Daoy (cell line): ENCODE measurements at regions not wholly inside any gene's neighbourhood (a gene's known extent, or its start where the extent isn't known, plus 50 kb on each side); places are given as distances from the start of the nearest gene placed in this dataset.

Experiments
- DNase-seq: peaks from one replicate; pipeline ENCODE4 v3.0.0-alpha.2; 2015; ENCODE audit warnings: low read depth

DNA sequence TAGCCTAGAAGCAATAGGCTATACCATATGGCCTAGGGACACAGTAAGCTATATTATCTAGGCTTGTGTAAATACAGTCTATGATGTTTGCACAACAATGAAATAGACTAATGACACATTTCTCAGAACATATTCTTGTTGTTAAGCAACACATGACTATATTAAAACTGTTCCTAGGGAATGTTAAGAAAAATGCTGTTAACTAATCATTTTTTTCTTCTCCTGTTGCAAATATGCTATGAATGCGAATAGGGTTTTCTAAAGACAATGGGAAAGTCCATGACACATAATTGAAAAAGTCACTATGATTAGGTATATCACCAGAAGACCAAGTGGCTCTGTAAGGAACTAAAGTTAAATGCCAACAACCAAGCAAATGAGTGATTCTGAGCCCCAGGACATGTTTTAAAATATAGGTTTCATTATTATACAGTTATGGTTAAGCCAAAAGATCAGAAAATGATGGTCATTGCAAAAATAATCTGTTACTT, 454.0 kb upstream of the SORCS1 start:
- DNase-seq, result no peak

- no peak for DNase-seq
These were observed 452.2 kb upstream of the SORCS1 start for GRCh38 chr10:107616463-107617410.

DNA sequence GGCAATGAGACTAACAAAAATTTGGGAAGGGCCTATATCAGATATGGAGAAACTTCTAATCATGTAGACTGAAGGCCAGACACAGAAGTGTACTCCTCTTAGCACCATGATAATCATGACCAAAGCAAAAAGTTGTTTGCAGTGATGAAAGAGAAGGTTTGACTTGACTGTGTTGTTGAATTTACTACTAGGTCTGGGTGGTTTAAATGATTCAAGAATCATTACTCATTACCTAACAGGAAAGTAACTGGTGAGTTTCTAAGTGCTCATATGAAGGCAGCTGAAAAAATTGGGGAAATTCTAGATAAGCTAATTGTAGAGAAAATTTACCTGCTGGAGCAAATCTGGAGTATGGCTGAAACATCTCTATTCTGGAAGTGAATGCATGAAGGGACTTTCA, 451.5 kb upstream of the SORCS1 start:
- no peak for DNase-seq

DNA sequence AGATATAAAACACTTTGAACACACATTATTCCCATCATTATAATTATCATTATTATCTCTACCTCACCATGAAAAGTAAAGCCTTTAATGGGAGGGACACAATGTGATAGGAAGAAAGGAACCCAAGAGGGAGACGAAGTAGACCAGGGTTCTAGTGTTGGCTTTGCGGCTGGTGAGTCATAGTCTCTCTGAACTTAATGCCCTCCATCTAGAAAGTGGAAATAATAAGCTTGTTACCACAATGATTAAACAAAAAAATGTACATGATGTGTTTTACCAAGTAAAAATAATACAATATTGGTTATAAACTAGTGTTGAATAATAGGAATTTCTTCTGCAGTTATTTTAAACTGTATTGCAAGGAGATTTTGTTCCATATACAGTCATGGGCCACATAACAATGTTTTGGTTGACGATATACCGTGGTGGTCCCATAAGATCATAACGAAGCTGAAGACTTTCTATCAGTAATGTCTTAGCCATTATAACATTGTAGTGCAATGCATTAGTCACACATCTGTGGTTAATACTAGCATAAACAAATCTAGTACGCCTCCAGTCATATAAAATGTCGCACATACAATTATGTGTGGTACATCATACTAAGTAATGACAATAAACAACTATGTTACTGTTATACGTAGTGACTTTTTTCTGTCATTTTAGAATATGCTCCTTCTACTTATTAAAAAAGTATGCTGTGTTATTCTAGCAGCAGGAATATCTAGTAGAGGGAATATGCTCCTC, 450.6 kb upstream of the SORCS1 start:
- DNase-seq, result no peak

- no peak for DNase-seq
These were observed 446.6 kb upstream of the SORCS1 start for GRCh38 chr10:107611115-107611514.

GRCh38 chr10:107589081-107589480, 424.6 kb upstream of the SORCS1 start:
- DNase-seq, result no peak

GRCh38 chr10:107585630-107586029, 421.1 kb upstream of the SORCS1 start:
- DNase-seq, result no peak

DNA sequence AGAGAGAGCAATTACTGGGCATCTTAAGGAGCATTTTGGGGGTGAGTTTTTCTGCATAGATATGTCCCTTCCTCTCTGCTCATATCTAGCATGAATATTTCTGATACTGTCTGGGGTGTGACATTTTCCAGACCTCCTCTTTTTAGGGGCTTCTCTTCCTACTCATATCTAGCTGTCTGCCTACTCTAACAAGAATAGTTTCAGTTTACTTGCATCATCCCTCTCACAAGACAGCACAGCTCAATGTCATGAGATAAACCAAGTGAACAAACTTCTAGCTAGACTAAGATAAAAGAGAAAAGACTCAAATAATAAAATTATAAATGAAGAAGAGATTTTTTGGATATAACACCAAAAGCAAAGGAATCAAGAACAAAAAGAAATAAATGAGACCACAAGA, 419.5 kb upstream of the SORCS1 start:
- DNase-seq, result no peak

- no peak for DNase-seq
These were observed 415.5 kb upstream of the SORCS1 start for GRCh38 chr10:107579970-107580369.

DNA sequence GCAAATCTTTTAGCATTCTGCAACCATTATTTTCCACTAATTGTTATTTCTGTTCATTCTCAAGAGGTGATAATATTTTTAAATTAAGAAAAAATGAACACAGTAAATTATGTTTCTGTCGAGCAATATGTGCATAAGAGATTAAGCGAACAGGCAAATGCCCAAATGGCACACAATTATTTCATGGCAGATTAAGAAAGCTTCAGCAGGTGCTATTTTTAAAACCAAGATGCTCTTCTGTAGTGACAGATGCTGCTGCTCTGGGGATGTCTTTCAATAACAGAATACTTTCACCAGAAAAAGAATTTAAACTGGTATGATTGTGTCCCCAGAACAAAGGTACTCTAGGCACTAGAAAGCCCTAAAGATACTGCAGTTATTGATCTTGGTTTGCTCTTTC, 412.7 kb upstream of the SORCS1 start:
- DNase-seq, result no peak

DNA sequence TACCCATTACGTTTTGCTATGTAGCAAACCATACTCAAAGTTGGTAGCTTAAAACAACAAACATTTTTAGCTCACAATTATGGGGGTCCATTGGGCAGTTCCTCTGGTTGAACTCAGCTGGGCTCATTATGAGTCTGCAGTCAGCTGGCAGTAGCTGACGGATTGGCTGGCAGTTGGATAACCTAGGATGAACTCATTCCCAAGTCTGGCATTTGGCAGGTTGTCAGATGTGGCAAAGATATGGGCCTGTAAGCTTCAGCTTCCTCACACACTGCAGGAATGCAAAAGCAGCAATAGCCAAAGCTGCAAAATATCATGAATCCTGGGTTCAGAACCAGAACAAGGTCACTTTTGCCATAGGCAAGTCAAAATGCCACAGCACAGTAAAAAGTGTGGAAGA, 412.2 kb upstream of the SORCS1 start:
- DNase-seq, result no peak

DNA sequence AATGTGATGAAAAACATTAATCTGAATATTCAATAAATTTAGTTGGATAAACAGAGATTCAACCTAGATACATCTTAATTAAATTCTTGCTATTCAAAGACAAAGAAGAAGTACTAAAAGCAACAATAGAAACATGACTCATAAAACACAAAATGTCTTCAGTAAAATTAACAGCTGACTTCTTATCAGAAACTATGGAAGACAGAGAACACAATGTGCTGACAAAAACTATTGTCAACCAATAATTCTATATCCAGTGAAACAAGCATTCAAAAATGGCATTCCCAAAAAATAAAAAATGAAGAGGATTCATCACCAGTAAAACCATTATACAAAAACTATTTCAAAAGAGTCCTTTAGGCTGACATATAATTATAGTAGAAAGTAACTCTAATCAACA, 400.5 kb upstream of the SORCS1 start:
- no peak for DNase-seq

- no peak for DNase-seq
These were observed 396.7 kb upstream of the SORCS1 start for GRCh38 chr10:107561136-107561650.

- no peak for DNase-seq
These were observed 393.4 kb upstream of the SORCS1 start for GRCh38 chr10:107557916-107558315.

DNA sequence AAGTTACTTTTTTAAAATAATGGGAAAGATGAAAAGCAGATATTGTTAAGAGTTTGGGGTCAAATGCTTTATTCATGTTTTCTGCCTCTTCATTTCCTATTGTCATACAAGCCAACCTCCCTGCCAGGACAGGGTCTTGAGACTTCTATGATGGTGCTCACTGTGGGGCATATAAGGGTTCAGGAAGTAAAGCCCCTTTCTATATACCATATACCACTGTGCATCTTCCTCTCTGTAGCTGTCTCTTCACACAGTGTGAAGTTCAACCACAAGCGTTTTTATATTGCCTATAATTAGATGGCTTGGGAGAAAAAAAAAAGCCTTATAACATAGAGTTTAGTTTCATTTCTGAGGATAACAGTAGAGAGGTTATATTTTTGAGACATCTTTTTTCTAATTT, 389.8 kb upstream of the SORCS1 start:
- DNase-seq, result no peak

- no peak for DNase-seq
These were observed 389.0 kb upstream of the SORCS1 start for GRCh38 chr10:107553470-107553869.

DNA sequence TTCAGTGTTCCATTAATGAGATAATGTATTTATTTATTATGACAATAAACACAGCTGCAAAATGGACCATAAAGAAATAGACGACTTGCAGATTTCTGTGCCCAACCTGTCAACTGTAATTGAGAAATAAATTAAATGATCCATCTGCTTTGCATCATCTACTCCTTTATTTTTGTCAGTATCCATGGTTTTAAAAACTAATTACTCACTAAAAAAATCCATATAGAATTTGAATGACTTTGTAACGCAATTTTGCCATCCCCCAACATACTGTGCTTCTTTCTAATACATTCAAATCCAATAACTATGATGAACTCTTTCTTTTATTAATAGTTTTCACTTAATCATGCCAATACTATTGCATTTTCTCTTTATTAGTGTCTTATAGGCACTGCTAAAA, 388.5 kb upstream of the SORCS1 start:
- no peak for DNase-seq

- DNase-seq, result no peak
These were observed 383.8 kb upstream of the SORCS1 start for GRCh38 chr10:107548301-107548700.

DNA sequence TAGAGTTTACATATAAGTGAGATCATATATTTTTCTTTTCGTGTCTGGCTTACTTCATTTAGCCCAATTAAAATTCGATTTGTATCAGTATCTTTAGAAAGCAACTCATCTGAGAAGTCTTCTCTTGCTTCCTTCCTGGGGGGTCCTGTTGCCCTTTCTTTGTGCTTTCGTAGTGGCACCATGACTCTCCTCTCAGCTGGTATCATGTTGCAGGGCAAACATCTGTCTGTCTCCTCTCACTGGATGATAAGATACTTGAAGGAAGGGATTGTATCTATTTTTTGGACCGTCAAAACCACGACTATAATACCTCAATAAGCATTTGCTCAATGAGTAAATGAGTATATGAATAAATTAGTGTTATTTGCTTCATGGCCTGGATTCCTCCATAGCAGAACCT, 382.5 kb upstream of the SORCS1 start:
- DNase-seq, result no peak

DNA sequence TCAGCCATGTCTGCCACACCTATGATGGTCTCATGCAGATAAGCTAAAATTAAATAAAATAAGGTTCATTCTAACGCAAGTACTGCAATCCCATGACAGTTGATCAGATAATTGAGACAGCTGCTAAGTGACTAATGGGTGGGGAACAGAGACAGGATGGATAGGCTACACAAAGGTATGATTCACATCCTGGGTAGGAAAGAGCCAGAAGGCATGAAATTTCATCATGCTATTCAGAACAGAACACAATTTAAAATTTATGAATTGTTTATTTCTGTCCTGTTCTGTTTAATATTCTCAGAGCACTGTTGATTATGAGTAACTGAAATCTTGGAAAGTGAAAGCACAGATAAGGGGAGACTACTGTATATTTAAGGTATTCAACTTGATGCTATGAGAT, 381.8 kb upstream of the SORCS1 start:
- no peak for DNase-seq

GRCh38 chr10:107545717-107546116, 381.2 kb upstream of the SORCS1 start:
- no peak for DNase-seq

DNA sequence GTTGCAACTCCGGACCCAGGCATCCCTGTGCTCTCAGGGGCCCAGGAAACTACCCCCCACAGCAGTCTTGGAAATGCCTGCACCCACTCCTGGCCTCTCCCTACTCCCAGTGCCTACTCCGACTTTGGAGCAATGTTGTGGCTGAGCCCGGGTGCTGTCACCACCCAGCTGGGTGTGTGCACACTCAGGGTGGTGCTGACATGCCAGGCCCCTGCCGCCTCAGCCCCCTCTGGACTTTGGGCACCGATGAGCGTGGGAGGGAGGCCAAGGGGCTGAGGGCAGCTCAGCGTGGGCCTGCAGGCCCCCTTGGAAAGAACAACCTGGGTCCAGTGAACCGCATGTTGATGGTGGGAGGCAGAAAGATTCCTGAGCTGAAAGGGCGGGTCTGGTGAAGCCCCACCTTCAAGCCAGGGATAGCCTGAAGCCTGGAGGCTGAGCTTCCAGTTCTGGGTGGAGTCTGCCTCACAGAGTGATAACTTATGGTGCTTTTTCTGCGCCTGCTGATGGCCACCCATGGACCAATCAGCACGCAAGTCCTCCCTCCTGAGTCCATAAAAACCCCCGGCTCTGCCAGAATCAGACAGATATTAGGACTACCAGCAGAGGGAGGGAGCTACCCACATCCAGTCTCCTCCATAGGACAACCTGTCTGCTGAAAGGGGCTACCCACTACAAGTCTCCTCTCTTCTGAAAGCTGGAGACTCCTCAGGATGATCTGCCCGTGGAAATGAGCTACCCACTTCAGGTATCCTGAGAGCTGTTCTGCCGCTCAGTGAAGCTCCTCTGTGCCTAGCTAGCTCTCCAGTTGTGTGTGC, 380.4 kb upstream of the SORCS1 start:
- no peak for DNase-seq
